ENCODE measurements at regions not wholly inside any gene's neighbourhood (a gene's known extent, or its start where the extent isn't known, plus 50 kb on each side); places are given as distances from the start of the nearest gene placed in this dataset.

- no peak for TF ChIP-seq POLR2A (IDR thresholded peaks at IDR 0.05; ENCODE audit: low read depth, low read length)
- TF ChIP-seq TAF1 (IDR thresholded peaks at IDR 0.05; ENCODE audit: borderline replicate concordance, low read depth, low read length) = no peak
- TF ChIP-seq POLR2AphosphoS5 (IDR thresholded peaks at IDR 0.05; ENCODE audit: low read depth, low read length) = no peak
Measured at GRCh38 chr2:15820257-15820566, 120.1 kb upstream of the MYCN start.

Data from GM12892 (cell line).